ENCODE measurements at regions not wholly inside any gene's neighbourhood (a gene's known extent, or its start where the extent isn't known, plus 50 kb on each side); places are given as distances from the start of the nearest gene placed in this dataset.

- no peak overlapping the region for H3K4me3 ChIP-seq (ENCODE audit: low read depth, low read length)
- no peak for TF ChIP-seq CTCF (IDR thresholded peaks at IDR 0.05; ENCODE audit: insufficient read depth, low read depth, low read length, missing control alignments)
- DNase-seq (ENCODE audit: low read depth): no peak
These were observed 124.4 kb upstream of the SLC5A12 start for GRCh38 chr11:26846227-26846626.

- DNase-seq (ENCODE audit: low read depth): no peak
- H3K4me3 ChIP-seq (ENCODE audit: low read depth, low read length): no peak overlapping the region
- TF ChIP-seq CTCF (IDR thresholded peaks at IDR 0.05; ENCODE audit: insufficient read depth, low read depth, low read length, missing control alignments): no peak
These were observed 125.6 kb upstream of the SLC5A12 start for GRCh38 chr11:26847459-26847858.

GRCh38 chr11:26847977-26848376 lies 126.1 kb upstream of the SLC5A12 start:
- no peak for TF ChIP-seq CTCF (IDR thresholded peaks at IDR 0.05; ENCODE audit: insufficient read depth, low read depth, low read length, missing control alignments)
- no peak for DNase-seq (ENCODE audit: low read depth)
- no peak overlapping the region for H3K4me3 ChIP-seq (ENCODE audit: low read depth, low read length)

- H3K4me3 ChIP-seq (ENCODE audit: low read depth, low read length): no peak overlapping the region
- DNase-seq (ENCODE audit: low read depth): no peak
- TF ChIP-seq CTCF (IDR thresholded peaks at IDR 0.05; ENCODE audit: insufficient read depth, low read depth, low read length, missing control alignments): no peak
These were observed 127.2 kb upstream of the SLC5A12 start for GRCh38 chr11:26849036-26849435.

GRCh38 chr11:26851291-26851690 lies 129.4 kb upstream of the SLC5A12 start:
- TF ChIP-seq CTCF (IDR thresholded peaks at IDR 0.05; ENCODE audit: insufficient read depth, low read depth, low read length, missing control alignments): no peak
- no peak overlapping the region for H3K4me3 ChIP-seq (ENCODE audit: low read depth, low read length)
- no peak for DNase-seq (ENCODE audit: low read depth)

- no peak for DNase-seq (ENCODE audit: low read depth)
- no peak for TF ChIP-seq CTCF (IDR thresholded peaks at IDR 0.05; ENCODE audit: insufficient read depth, low read depth, low read length, missing control alignments)
- no peak overlapping the region for H3K4me3 ChIP-seq (ENCODE audit: low read depth, low read length)
These were observed 129.8 kb upstream of the SLC5A12 start for GRCh38 chr11:26851696-26852095.

- no peak overlapping the region for H3K4me3 ChIP-seq (ENCODE audit: low read depth, low read length)
- no peak for DNase-seq (ENCODE audit: low read depth)
- TF ChIP-seq CTCF (IDR thresholded peaks at IDR 0.05; ENCODE audit: insufficient read depth, low read depth, low read length, missing control alignments): no peak
These were observed 135.8 kb upstream of the FIBIN start for GRCh38 chr11:26858098-26858497.

Measured in GM12865 (cell line).